Thyroid gland (tissue), 4 donors: ENCODE measurements at regions not wholly inside any gene's neighbourhood (a gene's known extent, or its start where the extent isn't known, plus 50 kb on each side); places are given as distances from the start of the nearest gene placed in this dataset.
A peak's percentile ranks its signal among the peaks of the same experiment; 100 is the strongest.

Experiments
- DNase-seq, 2 donors: peaks; one replicate each; pipeline ENCODE4 v3.0.0-alpha.2; 2019
- H3K27ac ChIP-seq, 3 donors: fragments of 200-600 bp; sonication (generic); 1 replicate in 2 of 3; 2 replicates in 1 of 3; pipeline ENCODE4 v1.5.1; 2016 to 2019; ENCODE audit warnings: mild to moderate bottlenecking in 1 of 3, moderate library complexity in 1 of 3
- H3K27me3 ChIP-seq: fragments of 200-600 bp; sonication (generic); one replicate; pipeline ENCODE4 v1.5.1; 2019
- H3K36me3 ChIP-seq, 2 donors: fragments of 200-600 bp; sonication (generic); one replicate each; pipeline ENCODE4 v1.5.1; 2016 to 2019
- H3K4me1 ChIP-seq, 2 donors: fragments of 200-600 bp; sonication (generic); one replicate each; pipeline ENCODE4 v1.5.1; 2017 to 2019
- H3K4me3 ChIP-seq, 3 donors: fragments of 200-600 bp; sonication (generic); replicated peaks in 1 of 3; 1 replicate in 2 of 3; 2 replicates in 1 of 3; pipeline ENCODE4 v1.5.1; 2016; ENCODE audit warnings: mild to moderate bottlenecking in 1 of 3
- H3K9me3 ChIP-seq: fragments of 200-600 bp; sonication (generic); one replicate; pipeline ENCODE4 v1.5.1; 2017
- POLR2A ChIP-seq, 2 donors: fragments of 450-650 bp; IDR thresholded peaks; one replicate each; pipeline ENCODE4 v1.6.1; 2017; ENCODE audit warnings: antibody characterized with exemption in 2 of 2, mild to moderate bottlenecking in 2 of 2, moderate library complexity in 1 of 2
- WGBS, 2 donors: methylation state at CpG; one replicate each; pipeline ENCODE4 v1.1.5; 2017; 5-methylcytosine and 5-hydroxymethylcytosine counted together
- intact Hi-C: fragments of 100-400 bp; cut with DNase I; formaldehyde crosslinking; loops from one replicate; pipeline ENCODE4 v1.15.1; 2023
- TF ChIP-seq, protein P1 (sequence below), 6 experiments: fragments of 200-600 bp in 3 of 6; fragments of 450-650 bp in 3 of 6; sonication (generic) in 3 of 6; IDR thresholded peaks; one replicate each; pipeline ENCODE4 v1.5.1; 2016 to 2019; ENCODE audit warnings: antibody characterized with exemption in 6 of 6, mild to moderate bottlenecking in 2 of 6, inconsistent platforms in 1 of 6, moderate library complexity in 1 of 6

DNA sequence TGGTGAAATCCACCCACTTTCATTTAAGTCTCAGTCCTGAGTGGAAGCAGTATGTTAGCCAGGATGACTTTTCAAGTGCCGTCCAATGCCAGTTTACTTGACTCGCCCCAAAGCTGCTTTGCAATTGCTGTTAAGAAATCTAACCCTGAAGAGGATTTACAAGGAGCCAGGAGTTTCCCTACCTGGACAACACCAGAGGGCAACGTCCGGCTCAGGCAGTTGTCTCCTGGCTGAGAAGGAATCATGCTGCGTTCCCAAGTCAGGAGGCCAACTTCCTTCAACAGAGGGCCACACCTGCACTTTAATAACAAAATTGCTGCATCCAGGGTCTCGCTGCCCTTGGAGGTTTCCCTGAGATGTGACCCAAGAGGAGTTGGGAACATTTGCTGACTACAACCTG is 65.8 kb downstream of the BOD1 start:
- Histone ChIP-seq H3K36me3 (no peaks in the 10 kb centered on the region), H3K27ac (no peak overlapping the region), H3K4me3 (no peak overlapping the region), H3K4me1 (no peaks in the 10 kb centered on the region), H3K27me3 (no peaks in the 10 kb centered on the region), H3K9me3 (no peaks in the 10 kb centered on the region)
- TF ChIP-seq, protein P1, sequence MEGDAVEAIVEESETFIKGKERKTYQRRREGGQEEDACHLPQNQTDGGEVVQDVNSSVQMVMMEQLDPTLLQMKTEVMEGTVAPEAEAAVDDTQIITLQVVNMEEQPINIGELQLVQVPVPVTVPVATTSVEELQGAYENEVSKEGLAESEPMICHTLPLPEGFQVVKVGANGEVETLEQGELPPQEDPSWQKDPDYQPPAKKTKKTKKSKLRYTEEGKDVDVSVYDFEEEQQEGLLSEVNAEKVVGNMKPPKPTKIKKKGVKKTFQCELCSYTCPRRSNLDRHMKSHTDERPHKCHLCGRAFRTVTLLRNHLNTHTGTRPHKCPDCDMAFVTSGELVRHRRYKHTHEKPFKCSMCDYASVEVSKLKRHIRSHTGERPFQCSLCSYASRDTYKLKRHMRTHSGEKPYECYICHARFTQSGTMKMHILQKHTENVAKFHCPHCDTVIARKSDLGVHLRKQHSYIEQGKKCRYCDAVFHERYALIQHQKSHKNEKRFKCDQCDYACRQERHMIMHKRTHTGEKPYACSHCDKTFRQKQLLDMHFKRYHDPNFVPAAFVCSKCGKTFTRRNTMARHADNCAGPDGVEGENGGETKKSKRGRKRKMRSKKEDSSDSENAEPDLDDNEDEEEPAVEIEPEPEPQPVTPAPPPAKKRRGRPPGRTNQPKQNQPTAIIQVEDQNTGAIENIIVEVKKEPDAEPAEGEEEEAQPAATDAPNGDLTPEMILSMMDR (IDR thresholded peaks at IDR 0.05): no peak
- no peak for TF ChIP-seq POLR2A (IDR thresholded peaks at IDR 0.05)
- 52 to 54% methylated on average over 3 to 6 of the region's 6 CpGs for WGBS, 2 donors
- intact Hi-C loops: no loop called here
- DNase-seq: peak; percentile 13 to 23

DNA sequence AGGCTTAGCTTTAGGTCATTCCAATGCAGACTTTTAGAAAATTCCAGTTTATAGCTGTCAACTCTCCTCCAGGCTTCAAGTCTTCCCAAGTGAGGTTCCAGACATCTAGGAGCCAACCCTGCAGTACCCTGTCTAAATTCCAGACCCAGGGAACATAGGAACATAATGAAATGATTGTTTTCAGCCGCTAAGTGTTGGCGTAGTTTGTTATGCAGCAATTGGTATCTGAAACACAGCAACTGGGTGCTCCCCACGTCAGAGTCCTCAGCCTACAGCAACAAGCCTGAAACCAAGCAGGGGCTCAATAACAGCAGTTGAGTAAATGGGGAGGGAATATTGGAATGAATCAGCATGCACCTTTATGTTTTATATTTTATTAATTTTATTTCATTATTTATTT is 66.8 kb downstream of the BOD1 start:
- 90 to 93% methylated on average over 3 of the region's 3 CpGs for WGBS, 2 donors
- intact Hi-C loops: no loop called here
- no peaks in the 10 kb centered on the region for H3K9me3 ChIP-seq
- no peaks in the 10 kb centered on the region for H3K36me3 ChIP-seq
- no peak overlapping the region for H3K4me3 ChIP-seq
- no peak for DNase-seq
- H3K4me1 ChIP-seq: no peaks in the 10 kb centered on the region
- TF ChIP-seq POLR2A (IDR thresholded peaks at IDR 0.05): no peak
- TF ChIP-seq, protein P1 (IDR thresholded peaks at IDR 0.05): no peak
- no peaks in the 10 kb centered on the region for H3K27me3 ChIP-seq
- H3K27ac ChIP-seq: no peak overlapping the region

DNA sequence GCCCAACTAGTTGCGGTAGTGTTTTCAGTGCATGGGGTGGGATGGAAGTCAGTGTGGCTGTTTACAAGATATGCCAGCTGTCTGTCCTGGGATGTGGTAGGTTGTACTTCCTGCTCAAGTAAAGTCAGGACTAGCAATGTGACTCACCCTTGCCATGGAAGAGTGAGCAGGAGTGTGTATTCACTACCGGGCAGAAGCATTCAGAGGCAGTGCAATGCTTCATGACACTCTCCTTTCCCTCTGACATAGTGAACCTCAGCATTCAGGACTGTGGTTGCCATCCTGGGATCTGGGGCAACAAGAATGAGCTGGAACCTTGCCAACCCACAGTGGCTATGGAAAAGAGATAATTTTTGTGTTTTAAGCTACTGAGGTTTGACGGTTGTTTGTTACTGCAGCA is 68.9 kb downstream of the BOD1 start:
- H3K4me3 ChIP-seq: no peak overlapping the region
- WGBS, 2 donors: 67 to 88% methylated on average over 2 to 3 of the region's 3 CpGs
- no peaks in the 10 kb centered on the region for H3K4me1 ChIP-seq
- H3K27ac ChIP-seq: no peak overlapping the region
- intact Hi-C loops: no loop called here
- no peaks in the 10 kb centered on the region for H3K9me3 ChIP-seq
- H3K27me3 ChIP-seq: no peaks in the 10 kb centered on the region
- peak; percentile 8 to 23 for DNase-seq
- no peak for TF ChIP-seq POLR2A (IDR thresholded peaks at IDR 0.05)
- no peaks in the 10 kb centered on the region for H3K36me3 ChIP-seq

DNA sequence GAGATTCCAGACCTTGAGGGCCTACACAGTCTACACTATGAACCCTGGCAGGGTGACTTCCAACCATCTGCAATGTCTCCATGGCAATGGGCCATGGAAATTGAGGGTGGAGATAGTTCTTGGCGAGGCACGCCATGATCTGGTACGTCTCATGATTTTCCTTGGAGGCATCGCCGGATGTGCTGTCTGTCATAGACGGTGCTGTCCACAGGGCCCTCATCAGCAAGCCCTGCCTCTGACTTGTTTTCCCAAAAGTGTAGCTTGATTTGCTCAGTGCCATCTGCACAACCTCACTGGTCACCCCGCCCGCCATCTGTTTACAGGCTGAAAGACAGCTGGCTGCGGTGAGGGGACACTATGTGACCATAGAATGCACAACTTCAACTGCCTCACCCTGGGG is 73.5 kb downstream of the BOD1 start:
- Histone ChIP-seq H3K27ac (no peak overlapping the region), H3K36me3 (no peaks in the 10 kb centered on the region), H3K4me3 (no peak overlapping the region), H3K4me1 (no peaks in the 10 kb centered on the region), H3K9me3 (no peaks in the 10 kb centered on the region), H3K27me3 (no peaks in the 10 kb centered on the region)
- no peak for DNase-seq
- WGBS, 2 donors: 93 to 97% methylated on average over 9 of the region's 9 CpGs
- no peak for TF ChIP-seq POLR2A (IDR thresholded peaks at IDR 0.05)
- TF ChIP-seq, protein P1 (IDR thresholded peaks at IDR 0.05): no peak
- intact Hi-C loops: no loop called here

DNA sequence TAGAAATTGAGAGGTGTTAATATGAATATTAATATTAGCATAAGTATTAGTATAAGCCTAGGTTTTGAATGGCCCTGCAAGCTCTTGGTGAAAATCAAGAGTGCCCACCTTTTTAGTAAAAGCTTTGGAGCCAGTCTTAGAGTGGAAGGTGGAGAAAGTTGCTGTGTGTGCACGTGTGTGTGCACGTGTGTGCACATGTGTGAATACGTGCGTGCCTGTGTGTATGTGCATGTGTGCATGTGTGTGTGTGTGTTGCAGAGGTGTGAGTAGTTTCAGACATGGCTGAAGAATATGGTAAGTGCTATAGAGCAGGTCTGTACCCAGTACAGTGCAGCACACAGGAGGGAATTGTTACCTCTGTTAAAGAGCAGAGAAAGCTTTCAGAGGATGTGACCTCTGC is 74.3 kb downstream of the BOD1 start:
- WGBS, 2 donors: 91% methylated on average over 4 of the region's 4 CpGs
- Histone ChIP-seq H3K27ac (no peak overlapping the region), H3K9me3 (no peaks in the 10 kb centered on the region), H3K4me1 (no peaks in the 10 kb centered on the region), H3K27me3 (no peaks in the 10 kb centered on the region), H3K4me3 (no peak overlapping the region), H3K36me3 (no peaks in the 10 kb centered on the region)
- TF ChIP-seq POLR2A (IDR thresholded peaks at IDR 0.05): no peak
- TF ChIP-seq, protein P1 (IDR thresholded peaks at IDR 0.05): no peak
- DNase-seq: no peak
- intact Hi-C loops: no loop called here

DNA sequence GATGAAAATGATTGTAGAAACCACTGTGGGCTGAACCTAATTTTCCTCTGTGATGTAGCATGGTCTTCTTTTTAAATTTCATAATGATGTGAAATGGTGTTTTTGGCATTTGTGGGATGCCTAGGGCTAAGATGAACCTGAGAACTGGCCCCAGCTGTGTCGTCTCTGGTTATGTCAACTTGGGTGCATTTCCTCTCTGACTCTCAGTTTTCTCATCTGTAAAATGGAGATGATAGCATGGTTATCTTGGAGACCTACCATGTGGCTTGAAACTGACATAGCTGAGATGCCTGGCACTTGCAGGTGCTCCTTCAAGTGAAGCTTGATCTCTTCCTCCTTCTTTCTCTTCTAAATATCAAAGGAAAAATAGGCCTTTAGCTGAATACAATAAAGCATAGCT is 77.8 kb downstream of the BOD1 start:
- Histone ChIP-seq H3K27ac (no peak overlapping the region), H3K36me3 (no peaks in the 10 kb centered on the region), H3K27me3 (no peaks in the 10 kb centered on the region), H3K4me1 (no peaks in the 10 kb centered on the region), H3K9me3 (no peaks in the 10 kb centered on the region), H3K4me3 (no peak overlapping the region)
- WGBS, 2 donors: 78 to 94% methylated on average over 1 of the region's 1 CpG
- no peak for DNase-seq
- intact Hi-C loops: no loop called here
- TF ChIP-seq, protein P1 (IDR thresholded peaks at IDR 0.05): no peak
- no peak for TF ChIP-seq POLR2A (IDR thresholded peaks at IDR 0.05)
